ENCODE measurements at regions not wholly inside any gene's neighbourhood (a gene's known extent, or its start where the extent isn't known, plus 50 kb on each side); places are given as distances from the start of the nearest gene placed in this dataset.

DNA sequence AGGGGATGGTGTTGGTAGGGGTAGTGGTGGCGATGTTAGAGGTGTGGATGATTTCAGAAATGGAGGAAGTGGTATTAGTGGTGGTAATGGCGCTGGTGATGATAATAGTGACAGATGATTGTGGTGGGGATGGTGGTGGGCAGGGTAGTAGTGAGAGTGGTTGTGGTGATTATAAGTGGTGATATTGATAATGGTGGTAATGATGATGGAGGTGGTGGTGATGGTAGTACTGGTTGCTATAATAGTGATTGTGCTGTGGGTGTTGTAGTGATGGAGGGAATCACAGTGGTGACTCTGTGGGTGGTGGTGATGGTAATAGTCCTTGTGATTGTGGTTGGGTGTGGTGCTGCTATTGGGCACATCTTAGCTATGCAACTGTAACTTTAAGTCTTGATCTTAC lies 61.6 kb upstream of the TBX20 start:
- no peak overlapping the region for H3K27ac ChIP-seq (ENCODE audit: insufficient read depth, low read length)
- H3K9ac ChIP-seq (ENCODE audit: insufficient read depth, low read length) = no peak overlapping the region

DNA sequence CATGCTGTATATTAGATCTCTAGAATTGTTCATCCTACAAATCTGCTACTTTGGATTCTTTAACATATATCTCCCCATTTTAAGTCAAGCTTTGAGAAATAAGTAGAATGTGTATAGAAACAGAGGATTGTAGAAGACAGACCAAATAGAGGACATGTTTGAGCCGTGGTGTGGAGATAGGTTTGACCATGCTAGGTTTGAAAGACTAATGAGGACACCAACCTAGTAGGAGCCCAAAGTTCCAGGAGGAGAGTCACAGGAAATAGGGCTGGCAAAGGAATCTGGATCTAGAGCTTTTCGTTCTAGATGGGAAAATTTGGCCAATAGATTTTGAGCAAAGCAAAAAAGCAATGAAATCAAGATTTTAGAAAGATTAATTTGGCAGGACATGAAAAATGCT lies 60.5 kb upstream of the TBX20 start:
- no peak for TF ChIP-seq CTCF (conservative IDR thresholded peaks at IDR 0.05 in 1 of 2, IDR thresholded peaks at IDR 0.05 in 1 of 2; ENCODE audit: low read depth in 1 of 2, low read length in 2 of 2)
- TF ChIP-seq EZH2 (IDR thresholded peaks at IDR 0.05; ENCODE audit: low read length, missing control alignments) = no peak
- H3K27ac ChIP-seq (ENCODE audit: insufficient read depth, low read length) = no peak overlapping the region

More for the DNA sequence above, 61.6 kb upstream of the TBX20 start:
- DNase-seq (ENCODE audit: low read depth in 2 of 2) = no peak
- no peak overlapping the region for H2AFZ ChIP-seq (ENCODE audit: low read length)
- H3K9me3 ChIP-seq (ENCODE audit: control insufficient read depth, insufficient read depth, low read depth, low read length) = no peaks in the 10 kb centered on the region
- no peak overlapping the region for H3K4me2 ChIP-seq (ENCODE audit: extremely low read depth, insufficient read depth, low read length)
- no peaks in the 10 kb centered on the region for H3K79me2 ChIP-seq (ENCODE audit: control insufficient read depth, insufficient read depth, low read length)
- no peaks in the 10 kb centered on the region for H4K20me1 ChIP-seq (ENCODE audit: control insufficient read depth, extremely low read depth, insufficient read depth, low read length)
- H3K4me3 ChIP-seq (replicated peaks in 1 of 4; ENCODE audit: control extremely low read depth in 1 of 4, insufficient read depth in 1 of 4, low read depth in 3 of 4, low read length in 4 of 4) = no peak overlapping the region
- H3K27me3 ChIP-seq (ENCODE audit: control insufficient read depth, insufficient read depth, low read length) = no peaks in the 10 kb centered on the region
- H3K36me3 ChIP-seq (ENCODE audit: control insufficient read depth, insufficient read depth, low read length) = no peaks in the 10 kb centered on the region
- TF ChIP-seq EZH2 (IDR thresholded peaks at IDR 0.05; ENCODE audit: low read length, missing control alignments) (no peak), CTCF (conservative IDR thresholded peaks at IDR 0.05 in 1 of 2, IDR thresholded peaks at IDR 0.05 in 1 of 2; ENCODE audit: low read depth in 1 of 2, low read length in 2 of 2) (no peak)
- no peaks in the 10 kb centered on the region for H3K4me1 ChIP-seq (ENCODE audit: control insufficient read depth, extremely low read depth, insufficient read depth, low read length)

GRCh38 chr7:35313575-35313974 lies 59.7 kb upstream of the TBX20 start:
- Histone ChIP-seq H3K9ac (ENCODE audit: insufficient read depth, low read length) (no peak overlapping the region), H3K4me2 (ENCODE audit: extremely low read depth, insufficient read depth, low read length) (no peak overlapping the region), H3K4me1 (ENCODE audit: control insufficient read depth, extremely low read depth, insufficient read depth, low read length) (no peaks in the 10 kb centered on the region), H4K20me1 (ENCODE audit: control insufficient read depth, extremely low read depth, insufficient read depth, low read length) (no peaks in the 10 kb centered on the region), H3K79me2 (ENCODE audit: control insufficient read depth, insufficient read depth, low read length) (no peaks in the 10 kb centered on the region), H3K9me3 (ENCODE audit: control insufficient read depth, insufficient read depth, low read depth, low read length) (no peaks in the 10 kb centered on the region), H3K4me3 (replicated peaks in 1 of 4; ENCODE audit: control extremely low read depth in 1 of 4, insufficient read depth in 1 of 4, low read depth in 3 of 4, low read length in 4 of 4) (no peak overlapping the region), H3K36me3 (ENCODE audit: control insufficient read depth, insufficient read depth, low read length) (no peaks in the 10 kb centered on the region), H3K27ac (ENCODE audit: insufficient read depth, low read length) (no peak overlapping the region), H2AFZ (ENCODE audit: low read length) (no peak overlapping the region), H3K27me3 (ENCODE audit: control insufficient read depth, insufficient read depth, low read length) (no peaks in the 10 kb centered on the region)
- DNase-seq (ENCODE audit: low read depth in 2 of 2) = no peak
- TF ChIP-seq EZH2 (IDR thresholded peaks at IDR 0.05; ENCODE audit: low read length, missing control alignments) (no peak), CTCF (conservative IDR thresholded peaks at IDR 0.05 in 1 of 2, IDR thresholded peaks at IDR 0.05 in 1 of 2; ENCODE audit: low read depth in 1 of 2, low read length in 2 of 2) (no peak)

More for the DNA sequence above, 60.5 kb upstream of the TBX20 start:
- Histone ChIP-seq H3K36me3 (ENCODE audit: control insufficient read depth, insufficient read depth, low read length) (no peaks in the 10 kb centered on the region), H3K9ac (ENCODE audit: insufficient read depth, low read length) (no peak overlapping the region), H2AFZ (ENCODE audit: low read length) (no peak overlapping the region), H3K4me1 (ENCODE audit: control insufficient read depth, extremely low read depth, insufficient read depth, low read length) (no peaks in the 10 kb centered on the region), H4K20me1 (ENCODE audit: control insufficient read depth, extremely low read depth, insufficient read depth, low read length) (no peaks in the 10 kb centered on the region), H3K79me2 (ENCODE audit: control insufficient read depth, insufficient read depth, low read length) (no peaks in the 10 kb centered on the region), H3K27me3 (ENCODE audit: control insufficient read depth, insufficient read depth, low read length) (no peaks in the 10 kb centered on the region), H3K9me3 (ENCODE audit: control insufficient read depth, insufficient read depth, low read depth, low read length) (no peaks in the 10 kb centered on the region), H3K4me2 (ENCODE audit: extremely low read depth, insufficient read depth, low read length) (no peak overlapping the region), H3K4me3 (replicated peaks in 1 of 4; ENCODE audit: control extremely low read depth in 1 of 4, insufficient read depth in 1 of 4, low read depth in 3 of 4, low read length in 4 of 4) (no peak overlapping the region)
- DNase-seq (ENCODE audit: low read depth in 2 of 2) = no peak
